ENCODE measurements at regions not wholly inside any gene's neighbourhood (a gene's known extent, or its start where the extent isn't known, plus 50 kb on each side); places are given as distances from the start of the nearest gene placed in this dataset.

- ATAC-seq (no peak), DNase-seq (no peak)
- Histone ChIP-seq H3K27me3 (no peaks in the 10 kb centered on the region), H3K27ac (no peak overlapping the region), H3K9me3 (no peaks in the 10 kb centered on the region), H3K4me3 (no peak overlapping the region), H3K36me3 (no peaks in the 10 kb centered on the region), H3K4me1 (no peaks in the 10 kb centered on the region)
- intact Hi-C loops (cut with DNase I; ENCODE audit: low total_unique reads) (no loop called here), in situ Hi-C loops (cut with MboI; ENCODE audit: low sequenced_read_pairs in 4 of 4) (no loop called here)
- TF ChIP-seq POLR2A (IDR thresholded peaks at IDR 0.05) (no peak), CTCF (IDR thresholded peaks at IDR 0.05 in 4 of 5, conservative IDR thresholded peaks at IDR 0.05 in 1 of 5) (no peak)
These were observed 463.9 kb upstream of the HS6ST1 start for GRCh38 chr2:128782411-128783192.

GRCh38 chr2:128783193-128783671 lies 464.6 kb upstream of the HS6ST1 start:
- H3K36me3 ChIP-seq, result no peaks in the 10 kb centered on the region
- no peak overlapping the region for H3K27ac ChIP-seq
- no peaks in the 10 kb centered on the region for H3K9me3 ChIP-seq
- intact Hi-C loops (cut with DNase I; ENCODE audit: low total_unique reads) (no loop called here), in situ Hi-C loops (cut with MboI; ENCODE audit: low sequenced_read_pairs in 4 of 4) (no loop called here)
- ATAC-seq, result no peak
- H3K27me3 ChIP-seq, result no peaks in the 10 kb centered on the region
- TF ChIP-seq CTCF (IDR thresholded peaks at IDR 0.05 in 4 of 5, conservative IDR thresholded peaks at IDR 0.05 in 1 of 5) (no peak), POLR2A (IDR thresholded peaks at IDR 0.05) (no peak)
- H3K4me3 ChIP-seq, result no peak overlapping the region
- DNase-seq, result no peak
- no peaks in the 10 kb centered on the region for H3K4me1 ChIP-seq

GRCh38 chr2:128783896-128784295 lies 465.2 kb upstream of the HS6ST1 start:
- H3K27me3 ChIP-seq, result no peaks in the 10 kb centered on the region
- no peak overlapping the region for H3K27ac ChIP-seq
- DNase-seq (no peak), ATAC-seq (no peak)
- H3K36me3 ChIP-seq, result no peaks in the 10 kb centered on the region
- TF ChIP-seq POLR2A (IDR thresholded peaks at IDR 0.05) (no peak), CTCF (IDR thresholded peaks at IDR 0.05 in 4 of 5, conservative IDR thresholded peaks at IDR 0.05 in 1 of 5) (no peak)
- no peaks in the 10 kb centered on the region for H3K4me1 ChIP-seq
- no peaks in the 10 kb centered on the region for H3K9me3 ChIP-seq
- intact Hi-C loops (cut with DNase I; ENCODE audit: low total_unique reads) (no loop called here), in situ Hi-C loops (cut with MboI; ENCODE audit: low sequenced_read_pairs in 4 of 4) (no loop called here)
- no peak overlapping the region for H3K4me3 ChIP-seq

GRCh38 chr2:128784626-128785306 lies 466.1 kb upstream of the HS6ST1 start:
- Histone ChIP-seq H3K4me1 (no peaks in the 10 kb centered on the region), H3K4me3 (no peak overlapping the region), H3K27ac (no peak overlapping the region), H3K36me3 (no peaks in the 10 kb centered on the region), H3K27me3 (no peaks in the 10 kb centered on the region), H3K9me3 (no peaks in the 10 kb centered on the region)
- intact Hi-C loops (cut with DNase I; ENCODE audit: low total_unique reads), result no loop called here
- TF ChIP-seq CTCF (IDR thresholded peaks at IDR 0.05 in 4 of 5, conservative IDR thresholded peaks at IDR 0.05 in 1 of 5), result no peak
- no peak for TF ChIP-seq POLR2A (IDR thresholded peaks at IDR 0.05)
- in situ Hi-C loops (cut with MboI; ENCODE audit: low sequenced_read_pairs in 4 of 4), result no loop called here
- DNase-seq (no peak), ATAC-seq (no peak)
